HT1080 (cell line): ENCODE measurements at regions not wholly inside any gene's neighbourhood (a gene's known extent, or its start where the extent isn't known, plus 50 kb on each side); places are given as distances from the start of the nearest gene placed in this dataset.
"Not testable (repeated sequence)": the region's sequence is repeated elsewhere in the genome, so short reads cannot be mapped to it uniquely, and the experiment has no call there.

ENCODE experiments used
- DNase-seq: peaks from one replicate; pipeline ENCODE4 v3.0.0-alpha.2; 2015; ENCODE audit warnings: low read depth

GRCh38 chr5:176140138-176140537 is 98.1 kb upstream of the SIMC1 start:
- DNase-seq = not testable (repeated sequence)

GRCh38 chr5:176144508-176144907 is 93.7 kb upstream of the SIMC1 start:
- DNase-seq = no peak

GRCh38 chr5:176149948-176150347 is 88.3 kb upstream of the SIMC1 start:
- not testable (repeated sequence) for DNase-seq

- peak; percentile 71 for DNase-seq
Measured at GRCh38 chr5:176151281-176151680, 86.9 kb upstream of the SIMC1 start.

GRCh38 chr5:176152191-176152929 is 85.9 kb upstream of the SIMC1 start:
- DNase-seq = no peak

- DNase-seq = no peak
Measured at GRCh38 chr5:176152930-176153311, 85.3 kb upstream of the SIMC1 start.

GRCh38 chr5:176153741-176154140 is 84.5 kb upstream of the SIMC1 start:
- DNase-seq = no peak

GRCh38 chr5:176154821-176155220 is 83.4 kb upstream of the SIMC1 start:
- no peak for DNase-seq

GRCh38 chr5:176155922-176156359 is 82.3 kb upstream of the SIMC1 start:
- no peak for DNase-seq

- DNase-seq = peak; percentile 80
Measured at GRCh38 chr5:176157656-176158055, 80.6 kb upstream of the SIMC1 start.

GRCh38 chr5:176161431-176161830 is 76.8 kb upstream of the SIMC1 start:
- no peak for DNase-seq

- no peak for DNase-seq
Measured at GRCh38 chr5:176162198-176162597, 76.0 kb upstream of the SIMC1 start.

GRCh38 chr5:176162888-176163287 is 75.3 kb upstream of the SIMC1 start:
- DNase-seq = no peak

- peak; percentile 68 for DNase-seq
Measured at GRCh38 chr5:176166427-176166826, 71.8 kb upstream of the SIMC1 start.

GRCh38 chr5:176167800-176168199 is 70.4 kb upstream of the SIMC1 start:
- peak; percentile 72 for DNase-seq

GRCh38 chr5:176169393-176170063 is 68.7 kb upstream of the SIMC1 start:
- no peak for DNase-seq

GRCh38 chr5:176170084-176170483 is 68.1 kb upstream of the SIMC1 start:
- DNase-seq = no peak

- no peak for DNase-seq
Measured at GRCh38 chr5:176171171-176171760, 67.0 kb upstream of the SIMC1 start.

- no peak for DNase-seq
Measured at GRCh38 chr5:176172246-176172645, 66.0 kb upstream of the SIMC1 start.

GRCh38 chr5:176173647-176174046 is 64.6 kb upstream of the SIMC1 start:
- DNase-seq = no peak

- DNase-seq = no peak
Measured at GRCh38 chr5:176174345-176175025, 63.7 kb upstream of the SIMC1 start.
